ENCODE measurements at regions not wholly inside any gene's neighbourhood (a gene's known extent, or its start where the extent isn't known, plus 50 kb on each side); places are given as distances from the start of the nearest gene placed in this dataset.

DNA sequence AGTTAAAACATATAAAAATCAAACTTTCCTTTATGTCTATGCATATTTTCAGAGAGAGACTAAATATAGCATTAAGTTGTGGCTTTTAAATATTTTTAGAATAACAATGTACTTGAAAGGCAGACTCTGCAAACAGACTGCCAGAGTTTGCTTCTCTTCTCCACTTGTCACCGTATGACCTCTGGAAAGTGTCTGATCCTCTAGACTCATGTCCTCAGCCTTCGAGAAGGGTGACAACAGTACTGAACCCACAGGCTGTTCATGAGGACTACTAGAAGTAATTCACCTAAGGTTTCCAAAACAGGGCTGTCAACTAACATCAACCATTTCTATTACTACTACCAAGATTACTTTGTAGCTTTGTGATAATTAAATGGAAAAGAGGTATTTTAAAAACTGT, 167.7 kb upstream of the TBCA start:
- DNase-seq (ENCODE audit: low spot score), result no peak
- Mint-ChIP-seq H3K9me3 (ENCODE audit: low read depth) (no peaks in the 10 kb centered on the region), H3K27me3 (ENCODE audit: low read depth) (peaks cover 18% of the 10 kb centered on the region)

DNA sequence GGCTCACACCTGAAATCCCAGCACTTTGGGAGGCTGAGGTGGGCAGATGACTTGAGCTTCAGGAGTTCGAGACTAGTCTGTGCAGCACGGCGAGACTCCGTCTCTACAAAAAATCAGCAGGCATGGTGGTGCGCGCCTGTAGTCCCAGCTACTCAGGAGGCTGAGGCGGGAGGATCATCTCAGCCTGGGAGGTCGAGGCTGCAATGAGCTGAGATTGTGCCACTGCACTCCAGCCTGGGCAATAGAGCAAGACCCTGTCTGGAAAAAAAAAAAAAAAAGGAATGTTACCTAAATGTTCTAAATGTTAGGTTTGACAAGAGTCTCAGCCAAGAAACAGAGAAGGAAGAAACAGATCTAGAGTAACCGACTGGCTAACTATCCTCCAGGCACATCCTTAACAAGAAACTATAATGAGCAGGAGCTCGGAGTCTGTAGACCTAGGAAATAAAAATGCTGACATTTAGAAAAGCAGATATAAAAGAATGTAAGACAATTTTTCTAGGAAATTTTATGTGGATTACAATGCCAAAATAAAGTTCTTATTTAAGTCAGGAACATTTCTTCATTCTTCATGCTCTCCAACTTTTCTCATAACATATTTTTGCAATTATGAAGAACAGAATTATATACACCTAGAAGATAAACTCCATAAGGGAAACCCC, 166.6 kb upstream of the TBCA start:
- Mint-ChIP-seq H3K36me3 (ENCODE audit: low read depth) (peaks cover 2% of the 10 kb centered on the region), H3K4me3 (ENCODE audit: unreplicated experiment) (no peak overlapping the region), H3K27me3 (ENCODE audit: low read depth) (peaks cover 25% of the 10 kb centered on the region), H3K9me3 (ENCODE audit: low read depth) (no peaks in the 10 kb centered on the region), H3K4me1 (ENCODE audit: low read depth) (peaks cover 5% of the 10 kb centered on the region), H3K27ac (ENCODE audit: unreplicated experiment) (no peak overlapping the region)
- TF ChIP-seq, protein P1, sequence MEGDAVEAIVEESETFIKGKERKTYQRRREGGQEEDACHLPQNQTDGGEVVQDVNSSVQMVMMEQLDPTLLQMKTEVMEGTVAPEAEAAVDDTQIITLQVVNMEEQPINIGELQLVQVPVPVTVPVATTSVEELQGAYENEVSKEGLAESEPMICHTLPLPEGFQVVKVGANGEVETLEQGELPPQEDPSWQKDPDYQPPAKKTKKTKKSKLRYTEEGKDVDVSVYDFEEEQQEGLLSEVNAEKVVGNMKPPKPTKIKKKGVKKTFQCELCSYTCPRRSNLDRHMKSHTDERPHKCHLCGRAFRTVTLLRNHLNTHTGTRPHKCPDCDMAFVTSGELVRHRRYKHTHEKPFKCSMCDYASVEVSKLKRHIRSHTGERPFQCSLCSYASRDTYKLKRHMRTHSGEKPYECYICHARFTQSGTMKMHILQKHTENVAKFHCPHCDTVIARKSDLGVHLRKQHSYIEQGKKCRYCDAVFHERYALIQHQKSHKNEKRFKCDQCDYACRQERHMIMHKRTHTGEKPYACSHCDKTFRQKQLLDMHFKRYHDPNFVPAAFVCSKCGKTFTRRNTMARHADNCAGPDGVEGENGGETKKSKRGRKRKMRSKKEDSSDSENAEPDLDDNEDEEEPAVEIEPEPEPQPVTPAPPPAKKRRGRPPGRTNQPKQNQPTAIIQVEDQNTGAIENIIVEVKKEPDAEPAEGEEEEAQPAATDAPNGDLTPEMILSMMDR (IDR thresholded peaks at IDR 0.05), result no peak
- no peak for DNase-seq (ENCODE audit: low spot score)

More for the DNA sequence above, 167.7 kb upstream of the TBCA start:
- Mint-ChIP-seq H3K4me1 (ENCODE audit: low read depth) (peaks cover 5% of the 10 kb centered on the region), H3K27ac (ENCODE audit: unreplicated experiment) (no peak overlapping the region), H3K36me3 (ENCODE audit: low read depth) (peaks cover 2% of the 10 kb centered on the region), H3K4me3 (ENCODE audit: unreplicated experiment) (no peak overlapping the region)
- TF ChIP-seq, protein P1 (IDR thresholded peaks at IDR 0.05), result no peak

DNA sequence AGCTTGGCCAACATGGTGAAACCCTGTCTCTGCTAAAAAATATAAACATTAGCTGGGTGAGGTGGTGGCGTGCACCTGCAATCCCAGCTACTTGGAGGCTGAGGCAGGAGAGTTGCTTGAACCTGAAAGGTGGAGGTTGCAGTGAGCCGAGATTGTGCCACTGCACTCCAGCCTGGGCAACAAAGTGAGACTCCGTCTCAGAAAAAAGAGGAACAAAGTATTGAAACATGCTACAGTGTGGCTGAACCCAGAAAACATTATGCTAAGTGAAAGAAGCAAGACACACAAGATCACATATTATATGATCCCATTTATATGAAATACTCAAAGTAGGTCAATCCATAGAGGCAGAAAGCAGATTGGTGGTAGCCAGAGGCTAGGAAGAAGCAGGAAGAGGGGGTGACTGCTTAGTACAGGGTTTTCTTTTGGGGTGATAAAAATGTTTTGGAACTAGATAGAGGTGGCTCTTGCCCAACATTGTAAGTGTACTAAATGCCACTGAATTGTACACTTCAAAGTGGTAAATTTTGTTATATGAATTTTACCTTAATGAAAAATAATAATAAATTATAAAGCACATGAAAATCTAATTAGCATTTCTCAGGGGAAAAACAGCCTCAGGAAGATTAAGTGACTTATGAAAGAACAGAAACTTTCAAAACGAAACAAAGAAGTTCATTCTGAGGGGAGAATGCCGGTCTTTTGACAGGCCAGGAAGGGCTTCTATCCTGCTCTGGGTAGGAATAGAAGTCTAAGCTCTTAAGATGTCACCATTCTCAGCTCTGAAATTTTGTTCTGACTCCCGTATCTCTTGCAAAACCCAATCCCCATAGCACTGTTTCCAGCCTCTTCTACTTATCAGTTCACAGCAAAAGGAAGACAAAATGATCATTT, 161.1 kb upstream of the TBCA start:
- TF ChIP-seq, protein P1 (IDR thresholded peaks at IDR 0.05), result no peak
- H3K36me3 Mint-ChIP-seq (ENCODE audit: low read depth), result peaks cover 3% of the 10 kb centered on the region
- DNase-seq (ENCODE audit: low spot score), result no peak
- no peak overlapping the region for H3K4me3 Mint-ChIP-seq (ENCODE audit: unreplicated experiment)
- no peaks in the 10 kb centered on the region for H3K4me1 Mint-ChIP-seq (ENCODE audit: low read depth)
- no peak overlapping the region for H3K27ac Mint-ChIP-seq (ENCODE audit: unreplicated experiment)
- peaks cover 15% of the 10 kb centered on the region for H3K27me3 Mint-ChIP-seq (ENCODE audit: low read depth)
- no peaks in the 10 kb centered on the region for H3K9me3 Mint-ChIP-seq (ENCODE audit: low read depth)

DNA sequence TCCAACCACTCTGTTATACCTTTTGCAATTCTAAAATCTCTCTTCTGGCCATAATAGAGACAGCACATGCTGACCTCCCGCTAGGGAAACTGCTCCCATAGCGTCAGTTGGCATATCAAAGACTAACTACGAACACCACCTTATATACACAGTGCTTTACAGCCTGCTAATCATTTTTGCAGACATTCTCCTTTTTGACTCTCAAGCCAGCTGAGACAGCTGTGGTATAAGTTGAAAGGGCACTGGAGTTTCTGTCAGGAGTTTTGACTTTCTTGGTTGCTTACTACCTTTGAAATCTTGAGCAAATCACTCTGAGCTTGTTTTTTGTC, 160.2 kb upstream of the TBCA start:
- no peak overlapping the region for H3K4me3 Mint-ChIP-seq (ENCODE audit: unreplicated experiment)
- H3K27me3 Mint-ChIP-seq (ENCODE audit: low read depth), result peaks cover 13% of the 10 kb centered on the region
- no peak overlapping the region for H3K27ac Mint-ChIP-seq (ENCODE audit: unreplicated experiment)
- H3K4me1 Mint-ChIP-seq (ENCODE audit: low read depth), result no peaks in the 10 kb centered on the region
- TF ChIP-seq, protein P1 (IDR thresholded peaks at IDR 0.05), result no peak
- peaks cover 3% of the 10 kb centered on the region for H3K36me3 Mint-ChIP-seq (ENCODE audit: low read depth)
- no peaks in the 10 kb centered on the region for H3K9me3 Mint-ChIP-seq (ENCODE audit: low read depth)
- DNase-seq (ENCODE audit: low spot score), result no peak

DNA sequence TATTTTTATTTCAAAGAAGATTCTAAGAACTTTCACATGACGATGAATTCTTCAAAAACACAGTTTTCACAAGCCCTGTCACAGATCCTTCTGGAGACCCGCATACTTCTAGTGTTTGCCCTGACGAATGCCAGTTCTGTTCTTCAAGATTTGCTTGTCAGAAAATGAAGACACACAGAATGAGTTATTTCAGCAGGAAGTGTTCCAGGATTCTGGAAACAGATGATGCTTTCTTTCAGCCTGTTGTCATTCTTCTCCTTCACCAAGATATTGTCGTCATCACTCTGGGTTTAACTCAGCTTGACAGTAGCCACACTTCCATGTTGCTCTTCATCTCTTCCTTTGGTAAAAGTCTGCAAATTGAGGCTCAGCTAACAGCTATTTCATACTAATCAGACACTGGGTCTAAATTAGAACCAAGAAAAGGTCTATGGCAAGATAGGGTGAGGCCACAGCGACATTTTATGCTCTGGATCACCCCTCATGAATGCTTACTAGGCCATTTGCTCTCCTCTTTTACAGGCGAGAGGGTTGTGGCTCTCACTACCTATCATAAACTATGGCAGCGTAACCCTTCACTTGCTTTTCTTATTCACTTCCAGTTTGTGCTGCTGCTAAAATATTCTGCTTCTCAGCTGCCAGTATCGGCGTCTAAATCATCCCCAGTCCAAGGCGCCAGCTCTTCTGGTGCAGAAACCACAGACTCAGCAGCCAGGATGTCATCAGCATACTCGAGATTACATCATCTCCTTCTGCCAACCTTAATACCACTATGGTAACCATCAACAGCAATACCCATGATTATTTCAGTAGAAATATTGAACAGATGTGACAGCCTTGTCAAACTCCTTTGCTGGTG, 159.6 kb upstream of the TBCA start:
- Mint-ChIP-seq H3K27me3 (ENCODE audit: low read depth) (peaks cover 13% of the 10 kb centered on the region), H3K27ac (ENCODE audit: unreplicated experiment) (no peak overlapping the region), H3K9me3 (ENCODE audit: low read depth) (no peaks in the 10 kb centered on the region)

More for the DNA sequence above, 159.6 kb upstream of the TBCA start:
- H3K36me3 Mint-ChIP-seq (ENCODE audit: low read depth), result peaks cover 1% of the 10 kb centered on the region
- no peak for DNase-seq (ENCODE audit: low spot score)
- H3K4me3 Mint-ChIP-seq (ENCODE audit: unreplicated experiment), result no peak overlapping the region
- no peaks in the 10 kb centered on the region for H3K4me1 Mint-ChIP-seq (ENCODE audit: low read depth)
- TF ChIP-seq, protein P1 (IDR thresholded peaks at IDR 0.05), result no peak
